CD4-positive, alpha-beta memory T cell (primary cell): ENCODE measurements at regions not wholly inside any gene's neighbourhood (a gene's known extent, or its start where the extent isn't known, plus 50 kb on each side); places are given as distances from the start of the nearest gene placed in this dataset.

Experiments
- CTCF ChIA-PET: fragments of 350-600 bp; sonication (Branson Sonifier 250); formaldehyde crosslinking; loops from one replicate; lab custom pipeline; 2021; ENCODE audit warnings: inconsistent platforms; ENCODE audit not compliant: partially characterized antibody; lab: Charles Lee
- POLR2A ChIA-PET: fragments of 350-600 bp; sonication (Branson Sonifier 250); formaldehyde crosslinking; loops from one replicate; lab custom pipeline; 2021; ENCODE audit not compliant: partially characterized antibody; lab: Charles Lee
- DNase-seq, 5 donors: peaks; one replicate each; pipeline versions ENCODE4 v3.0.0 to v3.0.0-alpha.2; 2020 to 2022; ENCODE audit warnings: mixed read lengths in 1 of 5
- H3K27ac ChIP-seq: one replicate; pipeline ENCODE4 v1.7.0; 2013; ENCODE audit warnings: low read depth, low read length
- H3K27me3 ChIP-seq: 2 replicates; pipeline ENCODE4 v1.7.0; 2013; ENCODE audit warnings: mild to moderate bottlenecking, low read length, moderate library complexity; ENCODE audit not compliant: insufficient read depth
- H3K36me3 ChIP-seq: 2 replicates; pipeline ENCODE4 v1.7.0; 2013; ENCODE audit warnings: mild to moderate bottlenecking, low read length, moderate library complexity; ENCODE audit not compliant: insufficient read depth
- H3K4me1 ChIP-seq: 2 replicates; pipeline ENCODE4 v1.7.0; 2013; ENCODE audit warnings: mild to moderate bottlenecking, low read length, moderate library complexity; ENCODE audit not compliant: insufficient read depth
- H3K4me3 ChIP-seq, 2 donors: one replicate each; pipeline ENCODE4 v1.7.0; 2013; ENCODE audit warnings: low read length in 2 of 2, mild to moderate bottlenecking in 1 of 2
- H3K9me3 ChIP-seq, 2 donors: one replicate each; pipeline ENCODE4 v1.7.0; 2013; ENCODE audit warnings: low read length in 2 of 2, control low read depth in 1 of 2; ENCODE audit not compliant: control insufficient read depth in 1 of 2
- H3K27ac Mint-ChIP-seq, 7 donors: one replicate each; pipeline ENCODE4 v1.8.0; 2020 to 2021; ENCODE audit warnings: mixed read lengths in 7 of 7, mild to moderate bottlenecking in 6 of 7, inconsistent platforms in 3 of 7, moderate library complexity in 3 of 7
- H3K27me3 Mint-ChIP-seq, 2 donors: one replicate each; pipeline ENCODE4 v1.8.0; 2020 to 2021; ENCODE audit warnings: mixed read lengths in 2 of 2
- H3K36me3 Mint-ChIP-seq, 2 donors: one replicate each; pipeline ENCODE4 v1.8.0; 2020 to 2021; ENCODE audit warnings: mixed read lengths in 2 of 2, inconsistent platforms in 1 of 2, mild to moderate bottlenecking in 1 of 2
- H3K4me1 Mint-ChIP-seq, 4 donors: one replicate each; pipeline ENCODE4 v1.8.0; 2020 to 2021; ENCODE audit warnings: mixed read lengths in 4 of 4, mild to moderate bottlenecking in 1 of 4
- H3K4me3 Mint-ChIP-seq, 8 donors: one replicate each; pipeline ENCODE4 v1.8.0; 2020 to 2021; ENCODE audit warnings: mixed read lengths in 8 of 8, mild to moderate bottlenecking in 7 of 8, moderate library complexity in 6 of 8, inconsistent platforms in 3 of 8
- H3K9me3 Mint-ChIP-seq, 8 donors: one replicate each; pipeline ENCODE4 v1.8.0; 2020 to 2021; ENCODE audit warnings: mixed read lengths in 8 of 8, mild to moderate bottlenecking in 5 of 8, inconsistent platforms in 3 of 8, moderate library complexity in 1 of 8
- intact Hi-C: fragments of 100-400 bp; cut with micrococcal nuclease; formaldehyde crosslinking; loops from one replicate; pipeline ENCODE4 v1.15.1; 2023

DNA sequence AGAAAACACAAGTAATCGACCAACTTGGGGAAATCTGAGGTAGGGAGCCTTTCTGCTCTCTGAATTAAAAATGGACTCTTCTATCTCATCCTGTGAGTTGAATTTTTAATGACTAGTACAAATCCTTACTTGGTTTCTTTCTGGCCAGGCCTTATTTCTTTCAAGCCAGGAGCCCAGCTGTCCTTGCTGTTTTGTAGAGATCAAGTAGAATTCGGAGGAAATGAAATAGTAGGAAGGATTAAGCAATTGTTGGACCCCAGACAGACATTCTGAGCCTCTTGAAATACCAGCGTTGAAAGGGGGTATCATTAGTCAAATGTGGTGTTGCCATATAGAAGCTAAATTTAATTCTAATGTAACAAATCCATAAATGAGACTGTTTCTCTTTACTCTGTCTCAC is 53.7 kb upstream of the SMIM15 start:
- intact Hi-C loops: no loop called here
- H3K9me3 Mint-ChIP-seq: peaks cover 0 to 3% (median 0%) of the 10 kb centered on the region in 8 donors
- CTCF ChIA-PET: no interaction called here

GRCh38 chr5:61216741-61217140 is 54.5 kb upstream of the SMIM15 start:
- Mint-ChIP-seq H3K27me3 (peaks cover 4 to 6% of the 10 kb centered on the region in 2 donors), H3K4me3 (no peak overlapping the region), H3K9me3 (peaks cover 0 to 3% (median 0%) of the 10 kb centered on the region in 8 donors), H3K36me3 (no peaks in the 10 kb centered on the region), H3K27ac (no peak overlapping the region), H3K4me1 (no peaks in the 10 kb centered on the region)
- Histone ChIP-seq H3K36me3 (no peaks in the 10 kb centered on the region), H3K4me1 (no peaks in the 10 kb centered on the region), H3K27ac (no peak overlapping the region), H3K4me3 (no peak overlapping the region), H3K9me3 (no peaks in the 10 kb centered on the region), H3K27me3 (no peaks in the 10 kb centered on the region)
- DNase-seq: no peak
- CTCF ChIA-PET: no interaction called here
- POLR2A ChIA-PET: no interaction called here
- intact Hi-C loops: no loop called here

More for the DNA sequence above, 53.7 kb upstream of the SMIM15 start:
- Mint-ChIP-seq H3K4me1 (no peaks in the 10 kb centered on the region), H3K27ac (no peak overlapping the region), H3K27me3 (peaks cover 4 to 6% of the 10 kb centered on the region in 2 donors), H3K4me3 (no peak overlapping the region), H3K36me3 (no peaks in the 10 kb centered on the region)
- H3K36me3 ChIP-seq: no peaks in the 10 kb centered on the region
- H3K4me3 ChIP-seq: no peak overlapping the region
- no peaks in the 10 kb centered on the region for H3K4me1 ChIP-seq
- H3K27ac ChIP-seq: no peak overlapping the region
- no peaks in the 10 kb centered on the region for H3K9me3 ChIP-seq
- POLR2A ChIA-PET: no interaction called here
- DNase-seq: no peak
- H3K27me3 ChIP-seq: no peaks in the 10 kb centered on the region

DNA sequence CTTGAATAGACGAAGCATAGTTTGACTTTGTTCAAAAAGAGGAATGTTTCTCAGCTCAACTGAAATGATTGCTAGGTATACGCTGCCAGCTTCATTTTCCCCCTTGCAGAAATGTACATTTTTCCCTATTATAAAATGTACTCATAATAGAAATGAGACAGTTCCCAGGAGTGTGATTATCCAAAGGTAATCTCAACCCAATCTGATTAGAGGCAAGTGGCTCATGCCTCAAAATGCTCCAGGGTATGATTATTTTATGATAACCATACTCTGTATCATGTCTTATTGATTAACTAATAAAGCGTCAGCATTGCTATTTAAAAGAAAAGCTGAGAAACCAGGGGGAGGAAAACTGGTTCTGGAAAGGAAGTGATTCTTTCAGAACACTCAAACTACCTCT is 54.9 kb upstream of the SMIM15 start:
- H3K9me3 ChIP-seq: no peaks in the 10 kb centered on the region
- H3K36me3 ChIP-seq: no peaks in the 10 kb centered on the region
- no peaks in the 10 kb centered on the region for H3K36me3 Mint-ChIP-seq
- H3K4me3 Mint-ChIP-seq: no peak overlapping the region
- no peaks in the 10 kb centered on the region for H3K4me1 Mint-ChIP-seq
- H3K27ac Mint-ChIP-seq: no peak overlapping the region
- peaks cover 0 to 3% (median 0%) of the 10 kb centered on the region in 8 donors for H3K9me3 Mint-ChIP-seq
- peaks cover 4 to 6% of the 10 kb centered on the region in 2 donors for H3K27me3 Mint-ChIP-seq
- intact Hi-C loops: no loop called here
- DNase-seq: no peak
- CTCF ChIA-PET: no interaction called here
- H3K27ac ChIP-seq: no peak overlapping the region
- POLR2A ChIA-PET: no interaction called here
- H3K27me3 ChIP-seq: no peaks in the 10 kb centered on the region
- H3K4me3 ChIP-seq: no peak overlapping the region
- no peaks in the 10 kb centered on the region for H3K4me1 ChIP-seq

DNA sequence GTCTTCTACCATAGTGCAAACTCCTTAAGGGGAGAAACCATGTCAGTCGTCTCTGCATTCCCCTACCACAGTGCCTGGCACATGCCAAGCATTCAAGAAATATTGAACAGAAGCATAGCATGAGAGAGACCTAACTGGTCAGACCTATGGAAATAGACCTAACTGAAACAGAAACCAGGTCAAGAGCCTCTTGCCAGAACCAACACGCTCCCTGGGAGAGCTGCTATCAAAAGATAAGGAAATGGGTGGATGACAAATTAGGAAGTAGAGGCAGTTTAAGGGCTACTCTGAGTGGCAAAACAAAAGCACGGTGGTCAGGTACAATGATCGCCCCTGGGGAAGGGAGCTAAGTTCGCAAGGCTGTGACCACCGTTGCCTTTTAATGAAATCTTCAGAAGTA is 66.0 kb upstream of the SMIM15 start:
- H3K27me3 ChIP-seq: no peaks in the 10 kb centered on the region
- Mint-ChIP-seq H3K4me3 (no peak overlapping the region), H3K36me3 (no peaks in the 10 kb centered on the region), H3K9me3 (peaks cover 0 to 4% (median 0%) of the 10 kb centered on the region in 8 donors), H3K27ac (no peak overlapping the region), H3K27me3 (peaks cover 1 to 5% of the 10 kb centered on the region in 2 donors), H3K4me1 (peaks cover 0 to 7% (median under 1%) of the 10 kb centered on the region in 4 donors)
- intact Hi-C loops: no loop called here
- ChIA-PET CTCF (interaction anchor here (0.5 kb wide), 1 partner anchor 458 kb away, joined by 4 read pairs; no protein-coding TSS in a partner anchor), POLR2A (no interaction called here)
- DNase-seq: no peak
- no peaks in the 10 kb centered on the region for H3K4me1 ChIP-seq
- no peak overlapping the region for H3K4me3 ChIP-seq
- H3K27ac ChIP-seq: no peak overlapping the region
- H3K9me3 ChIP-seq: no peaks in the 10 kb centered on the region
- H3K36me3 ChIP-seq: no peaks in the 10 kb centered on the region

DNA sequence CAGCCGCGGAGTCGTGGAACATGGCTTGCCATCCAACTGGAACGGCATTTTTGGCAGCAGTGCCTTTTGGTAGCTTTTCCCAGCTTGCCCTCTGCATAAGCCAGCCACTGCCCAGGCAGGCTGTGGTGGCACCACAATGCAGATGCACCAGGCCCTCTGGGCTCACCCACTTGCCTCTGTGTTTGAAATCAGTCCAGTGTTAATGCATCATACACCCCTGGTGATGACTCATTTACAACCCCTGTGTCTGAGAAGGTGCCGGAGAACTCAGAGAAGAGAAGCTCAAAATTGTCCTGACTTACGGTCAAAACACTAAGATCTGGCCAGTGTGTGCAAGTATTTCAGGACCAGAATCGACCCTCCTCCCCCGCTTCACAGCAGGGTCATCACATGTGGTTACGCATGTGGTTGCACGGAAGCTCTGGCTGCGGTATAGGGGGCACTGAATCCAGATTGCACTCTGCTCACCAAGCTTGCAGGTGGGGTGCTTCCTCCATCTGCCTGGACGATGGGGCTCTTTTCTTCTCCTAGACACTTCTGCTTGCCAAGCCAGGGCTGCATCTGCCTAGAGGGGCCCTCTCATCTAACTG is 66.5 kb upstream of the SMIM15 start:
- Mint-ChIP-seq H3K36me3 (no peaks in the 10 kb centered on the region), H3K9me3 (peaks cover 0 to 4% (median 0%) of the 10 kb centered on the region in 8 donors), H3K4me3 (no peak overlapping the region), H3K27ac (no peak overlapping the region), H3K27me3 (peaks cover 1 to 5% of the 10 kb centered on the region in 2 donors), H3K4me1 (peaks cover 0 to 7% (median under 1%) of the 10 kb centered on the region in 4 donors)
- Histone ChIP-seq H3K27ac (no peak overlapping the region), H3K4me1 (no peaks in the 10 kb centered on the region), H3K4me3 (no peak overlapping the region), H3K36me3 (no peaks in the 10 kb centered on the region), H3K27me3 (no peaks in the 10 kb centered on the region), H3K9me3 (no peaks in the 10 kb centered on the region)
- intact Hi-C loops: no loop called here
- POLR2A ChIA-PET: no interaction called here
- CTCF ChIA-PET: interaction anchor here (0.5 kb wide), 1 partner anchor 458 kb away, joined by 4 read pairs; no protein-coding TSS in a partner anchor
- DNase-seq: no peak

DNA sequence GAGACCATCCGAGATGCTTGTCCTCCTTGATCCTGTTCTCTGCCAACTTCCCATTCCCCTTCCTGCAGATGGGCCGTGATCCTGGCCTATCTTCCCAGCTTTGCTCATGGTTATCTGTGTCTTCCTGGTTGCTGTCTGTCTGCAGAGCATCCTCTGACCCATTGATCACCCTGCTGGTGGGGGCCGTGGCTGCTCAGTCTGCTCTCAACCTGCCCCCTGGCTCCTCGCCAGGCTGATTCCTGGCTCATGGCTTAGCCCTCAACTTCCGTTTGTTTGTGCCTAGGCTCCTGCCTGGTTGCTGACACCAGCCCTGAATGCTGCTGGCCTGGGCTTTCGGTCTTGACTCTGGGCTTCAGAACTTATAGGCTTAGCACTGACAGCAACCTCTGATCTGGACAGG is 67.1 kb upstream of the SMIM15 start:
- DNase-seq: no peak
- Histone ChIP-seq H3K27me3 (no peaks in the 10 kb centered on the region), H3K4me3 (no peak overlapping the region), H3K9me3 (no peaks in the 10 kb centered on the region), H3K4me1 (no peaks in the 10 kb centered on the region), H3K27ac (no peak overlapping the region), H3K36me3 (no peaks in the 10 kb centered on the region)
- H3K36me3 Mint-ChIP-seq: no peaks in the 10 kb centered on the region
- POLR2A ChIA-PET: no interaction called here
- no peak overlapping the region for H3K27ac Mint-ChIP-seq
- CTCF ChIA-PET: no interaction called here
- H3K4me1 Mint-ChIP-seq: peaks cover 0 to 7% (median under 1%) of the 10 kb centered on the region in 4 donors
- H3K4me3 Mint-ChIP-seq: no peak overlapping the region
- peaks cover 1 to 5% of the 10 kb centered on the region in 2 donors for H3K27me3 Mint-ChIP-seq
- intact Hi-C loops: no loop called here
- H3K9me3 Mint-ChIP-seq: peaks cover 0 to 4% (median 0%) of the 10 kb centered on the region in 8 donors

DNA sequence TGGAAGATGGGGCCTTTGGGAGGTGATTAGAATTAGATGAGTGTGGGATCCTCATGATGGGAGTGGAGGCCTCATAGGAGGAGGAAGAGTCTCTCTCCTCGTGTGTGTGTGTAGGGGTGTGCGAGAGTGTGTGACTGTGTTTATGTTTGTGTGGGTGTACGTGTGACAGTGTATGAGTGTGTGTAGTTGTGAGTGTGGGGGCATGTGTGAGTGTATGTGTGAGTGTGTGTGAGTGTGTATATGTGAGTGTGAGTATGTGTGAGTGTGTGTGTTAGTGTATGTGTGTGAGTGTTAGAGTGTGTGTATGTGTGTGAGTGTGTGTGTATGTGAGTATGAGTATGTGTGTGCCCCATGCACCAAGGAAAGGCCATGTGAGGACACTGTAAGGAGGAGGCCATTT is 68.2 kb upstream of the SMIM15 start:
- intact Hi-C loops: no loop called here
- Histone ChIP-seq H3K27ac (no peak overlapping the region), H3K4me3 (no peak overlapping the region), H3K36me3 (no peaks in the 10 kb centered on the region), H3K9me3 (no peaks in the 10 kb centered on the region), H3K27me3 (no peaks in the 10 kb centered on the region), H3K4me1 (no peaks in the 10 kb centered on the region)
- Mint-ChIP-seq H3K36me3 (no peaks in the 10 kb centered on the region), H3K9me3 (peaks cover 0 to 4% (median 0%) of the 10 kb centered on the region in 8 donors), H3K4me3 (no peak overlapping the region), H3K27ac (no peak overlapping the region), H3K4me1 (peaks cover 0 to 7% (median under 1%) of the 10 kb centered on the region in 4 donors), H3K27me3 (peaks cover 1 to 5% of the 10 kb centered on the region in 2 donors)
- no peak for DNase-seq
- CTCF ChIA-PET: no interaction called here
- POLR2A ChIA-PET: no interaction called here
